LNCaP clone FGC (cell line): ENCODE measurements at regions not wholly inside any gene's neighbourhood (a gene's known extent, or its start where the extent isn't known, plus 50 kb on each side); places are given as distances from the start of the nearest gene placed in this dataset.

Experiments
- DNase-seq: peaks from one replicate; pipeline ENCODE4 v3.0.0-alpha.2; 2011; ENCODE audit warnings: low read depth
- H3K4me3 ChIP-seq: 2 replicates; pipeline ENCODE4 v1.5.1; 2011; ENCODE audit warnings: mild to moderate bottlenecking, low read depth, low read length, control low read depth
- TF ChIP-seq, protein P1 (sequence below): IDR thresholded peaks from 2 replicates; pipeline ENCODE4 v1.5.1; 2012; ENCODE audit warnings: mild to moderate bottlenecking; ENCODE audit not compliant: control insufficient read depth, insufficient read depth; ENCODE audit errors: extremely low read depth

DNA sequence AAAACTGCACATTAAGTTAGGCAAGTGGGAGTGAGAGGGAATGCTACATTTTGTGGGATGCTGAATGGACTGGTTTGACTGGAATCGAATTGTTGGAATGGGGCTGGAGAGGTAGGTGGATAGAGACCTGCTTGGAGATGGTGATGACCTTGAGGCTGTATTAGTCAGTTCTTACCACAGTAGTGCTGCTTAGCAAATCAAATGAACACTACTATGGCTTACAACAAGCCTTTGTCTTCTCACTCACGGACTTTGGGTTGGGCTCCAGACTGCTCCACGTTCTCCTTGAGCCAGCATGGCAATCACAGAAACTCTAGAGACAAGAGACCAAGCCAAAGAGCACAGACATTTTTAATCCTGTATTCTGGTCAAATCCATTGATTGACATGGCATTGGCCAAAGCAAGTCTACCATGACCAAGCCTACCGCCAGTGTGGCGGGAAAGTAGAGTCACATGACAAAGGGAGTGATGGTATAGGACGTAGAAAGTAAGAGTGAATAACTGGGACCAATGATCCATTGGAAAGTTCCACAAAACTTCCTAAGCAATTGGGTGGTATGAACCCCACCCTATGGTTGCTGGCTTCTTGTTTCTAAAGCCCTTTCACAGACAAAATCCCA, 70.3 kb upstream of the FOXP4 start:
- TF ChIP-seq, protein P1, sequence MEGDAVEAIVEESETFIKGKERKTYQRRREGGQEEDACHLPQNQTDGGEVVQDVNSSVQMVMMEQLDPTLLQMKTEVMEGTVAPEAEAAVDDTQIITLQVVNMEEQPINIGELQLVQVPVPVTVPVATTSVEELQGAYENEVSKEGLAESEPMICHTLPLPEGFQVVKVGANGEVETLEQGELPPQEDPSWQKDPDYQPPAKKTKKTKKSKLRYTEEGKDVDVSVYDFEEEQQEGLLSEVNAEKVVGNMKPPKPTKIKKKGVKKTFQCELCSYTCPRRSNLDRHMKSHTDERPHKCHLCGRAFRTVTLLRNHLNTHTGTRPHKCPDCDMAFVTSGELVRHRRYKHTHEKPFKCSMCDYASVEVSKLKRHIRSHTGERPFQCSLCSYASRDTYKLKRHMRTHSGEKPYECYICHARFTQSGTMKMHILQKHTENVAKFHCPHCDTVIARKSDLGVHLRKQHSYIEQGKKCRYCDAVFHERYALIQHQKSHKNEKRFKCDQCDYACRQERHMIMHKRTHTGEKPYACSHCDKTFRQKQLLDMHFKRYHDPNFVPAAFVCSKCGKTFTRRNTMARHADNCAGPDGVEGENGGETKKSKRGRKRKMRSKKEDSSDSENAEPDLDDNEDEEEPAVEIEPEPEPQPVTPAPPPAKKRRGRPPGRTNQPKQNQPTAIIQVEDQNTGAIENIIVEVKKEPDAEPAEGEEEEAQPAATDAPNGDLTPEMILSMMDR, result no peak
- no peak overlapping the region for H3K4me3 ChIP-seq
- no peak for DNase-seq

DNA sequence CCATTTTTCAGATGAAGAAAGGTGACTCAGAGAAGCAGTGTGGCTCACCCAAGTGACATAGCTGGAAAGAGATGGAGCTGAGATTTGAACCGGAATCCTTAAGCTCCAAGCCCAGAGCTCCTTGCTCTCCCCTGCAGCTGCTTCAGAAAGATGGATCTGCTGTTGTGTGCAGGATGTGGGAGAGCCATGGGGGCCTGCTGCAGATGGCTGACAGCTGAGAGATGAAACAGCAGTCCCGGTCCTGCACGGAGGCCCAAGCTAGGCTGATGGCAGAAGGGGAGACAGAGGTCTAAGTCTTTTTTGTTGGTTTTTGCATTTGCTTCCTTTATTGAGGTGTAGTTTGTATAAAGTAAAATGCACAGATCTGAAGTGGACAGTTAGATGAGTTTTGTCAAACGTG, 69.8 kb upstream of the FOXP4 start:
- H3K4me3 ChIP-seq, result no peak overlapping the region
- DNase-seq, result no peak
- TF ChIP-seq, protein P1, result no peak

GRCh38 chr6:41477572-41477971, 68.6 kb upstream of the FOXP4 start:
- DNase-seq, result no peak
- H3K4me3 ChIP-seq, result no peak overlapping the region
- TF ChIP-seq, protein P1, result no peak

DNA sequence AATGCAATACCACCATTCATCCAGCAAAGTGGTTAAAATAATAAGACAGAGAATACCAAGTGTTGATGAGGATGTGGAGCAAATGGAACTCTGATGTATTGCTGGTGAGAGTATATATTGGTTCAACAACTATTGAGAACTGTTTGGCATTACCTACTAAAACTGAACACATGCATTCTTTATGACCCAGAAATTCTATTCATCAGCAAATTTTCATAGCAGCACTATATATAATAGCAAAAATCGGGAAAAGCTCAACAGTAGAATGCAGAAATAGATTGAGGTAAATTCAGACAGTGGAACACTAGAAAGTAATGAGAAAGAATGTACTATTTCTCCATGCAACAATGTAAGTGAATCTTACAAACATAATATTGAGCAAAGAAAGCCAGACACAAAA, 62.2 kb upstream of the FOXP4 start:
- no peak for DNase-seq

DNA sequence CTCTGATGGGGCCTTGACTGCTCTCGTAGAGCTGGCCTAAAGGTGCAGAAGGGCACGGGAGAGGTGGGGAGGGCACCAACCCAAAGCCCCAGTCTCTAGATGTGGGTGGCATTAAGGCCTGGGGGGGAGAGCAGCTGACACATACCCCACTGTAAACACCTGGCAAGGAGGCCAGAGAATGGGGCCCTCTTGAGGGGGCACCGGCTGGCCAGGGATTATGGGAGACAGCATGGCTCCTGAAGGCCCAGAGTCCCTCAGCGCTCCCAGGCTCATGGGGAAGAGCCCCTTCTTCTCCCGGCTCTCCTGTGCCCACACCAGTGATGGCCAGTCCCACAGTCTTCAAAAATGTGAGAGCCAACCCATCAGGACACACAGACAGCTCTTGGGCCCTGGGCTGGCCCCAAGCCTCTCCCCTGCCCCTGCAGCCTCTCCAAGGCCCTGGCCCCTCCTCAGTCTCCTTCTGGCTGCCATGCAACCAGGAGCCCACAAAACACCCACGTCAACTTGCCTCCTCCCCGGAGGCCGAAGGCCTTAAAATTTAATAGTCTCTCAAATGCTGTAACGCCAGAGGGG, 58.2 kb upstream of the FOXP4 start:
- DNase-seq, result no peak
- TF ChIP-seq, protein P1, result no peak
- H3K4me3 ChIP-seq, result no peak overlapping the region

More for the DNA sequence above, 62.2 kb upstream of the FOXP4 start:
- TF ChIP-seq, protein P1, result no peak
- H3K4me3 ChIP-seq, result no peak overlapping the region

GRCh38 chr6:41488433-41489119, 57.6 kb upstream of the FOXP4 start:
- H3K4me3 ChIP-seq, result no peak overlapping the region
- TF ChIP-seq, protein P1, result no peak
- no peak for DNase-seq
